ENCODE measurements at regions not wholly inside any gene's neighbourhood (a gene's known extent, or its start where the extent isn't known, plus 50 kb on each side); places are given as distances from the start of the nearest gene placed in this dataset.

GRCh38 chr4:11166606-11167005 is 262.1 kb downstream of the HS3ST1 start:
- no peaks in the 10 kb centered on the region for H3K4me1 ChIP-seq
- no peak overlapping the region for H3K4me3 ChIP-seq
- H3K27ac ChIP-seq: no peak overlapping the region
- H3K27me3 ChIP-seq: no peaks in the 10 kb centered on the region
- no peaks in the 10 kb centered on the region for H3K9me3 ChIP-seq
- no peak for TF ChIP-seq EP300 (IDR thresholded peaks at IDR 0.05; ENCODE audit: low read depth)
- no peak for TF ChIP-seq POLR2A (IDR thresholded peaks at IDR 0.05)
- no peak for TF ChIP-seq POLR2AphosphoS5 (IDR thresholded peaks at IDR 0.05)
- TF ChIP-seq CTCF (IDR thresholded peaks at IDR 0.05): no peak
- intact Hi-C loops (cut with DNase I; ENCODE audit: low total_unique reads) (no loop called here), in situ Hi-C loops (cut with MboI; ENCODE audit: low pct_ligation_motif_present in 1 of 4, low pct_unique_long_range_greater_than_20kb in 1 of 4, low sequenced_read_pairs in 3 of 4) (loop anchor here in 1 of 4 donors (25.0 kb wide), 1 partner anchor 96 kb away; no protein-coding TSS in a partner anchor)
- DNase-seq: no peak
- H3K36me3 ChIP-seq: no peaks in the 10 kb centered on the region

- Histone ChIP-seq H3K27me3 (no peaks in the 10 kb centered on the region), H3K9me3 (no peaks in the 10 kb centered on the region), H3K4me3 (no peak overlapping the region), H3K36me3 (no peaks in the 10 kb centered on the region), H3K4me1 (no peaks in the 10 kb centered on the region), H3K27ac (no peak overlapping the region)
- 55 to 65% methylated on average over 4 of the region's 4 CpGs for WGBS, 2 donors (ENCODE audit: low coverage in 1 of 2)
- intact Hi-C loops (cut with DNase I; ENCODE audit: low total_unique reads) (no loop called here), in situ Hi-C loops (cut with MboI; ENCODE audit: low pct_ligation_motif_present in 1 of 4, low pct_unique_long_range_greater_than_20kb in 1 of 4, low sequenced_read_pairs in 3 of 4) (loop anchor here in 1 of 4 donors (25.0 kb wide), 1 partner anchor 96 kb away; no protein-coding TSS in a partner anchor)
- DNase-seq: no peak
- TF ChIP-seq POLR2A (IDR thresholded peaks at IDR 0.05): no peak
- TF ChIP-seq POLR2AphosphoS5 (IDR thresholded peaks at IDR 0.05): no peak
- no peak for TF ChIP-seq CTCF (IDR thresholded peaks at IDR 0.05)
- no peak for TF ChIP-seq EP300 (IDR thresholded peaks at IDR 0.05; ENCODE audit: low read depth)
Observed at GRCh38 chr4:11166034-11166433, 262.7 kb downstream of the HS3ST1 start.

- intact Hi-C loops (cut with DNase I; ENCODE audit: low total_unique reads) (no loop called here), in situ Hi-C loops (cut with MboI; ENCODE audit: low pct_ligation_motif_present in 1 of 4, low pct_unique_long_range_greater_than_20kb in 1 of 4, low sequenced_read_pairs in 3 of 4) (loop anchor here in 1 of 4 donors (25.0 kb wide), 1 partner anchor 97 kb away; no protein-coding TSS in a partner anchor)
- Histone ChIP-seq H3K27ac (no peak overlapping the region), H3K4me1 (no peaks in the 10 kb centered on the region), H3K4me3 (no peak overlapping the region), H3K27me3 (no peaks in the 10 kb centered on the region), H3K9me3 (no peaks in the 10 kb centered on the region), H3K36me3 (no peaks in the 10 kb centered on the region)
- DNase-seq: no peak
- 54 to 68% methylated on average over 4 to 5 of the region's 5 CpGs for WGBS, 2 donors (ENCODE audit: low coverage in 1 of 2)
- no peak for TF ChIP-seq POLR2AphosphoS5 (IDR thresholded peaks at IDR 0.05)
- no peak for TF ChIP-seq CTCF (IDR thresholded peaks at IDR 0.05)
- no peak for TF ChIP-seq EP300 (IDR thresholded peaks at IDR 0.05; ENCODE audit: low read depth)
- TF ChIP-seq POLR2A (IDR thresholded peaks at IDR 0.05): no peak
Observed at GRCh38 chr4:11165052-11165451, 263.6 kb downstream of the HS3ST1 start.

GRCh38 chr4:11160288-11160687 is 268.4 kb downstream of the HS3ST1 start:
- Histone ChIP-seq H3K27me3 (no peaks in the 10 kb centered on the region), H3K4me1 (no peaks in the 10 kb centered on the region), H3K9me3 (no peaks in the 10 kb centered on the region), H3K4me3 (no peak overlapping the region), H3K27ac (no peak overlapping the region), H3K36me3 (no peaks in the 10 kb centered on the region)
- TF ChIP-seq POLR2AphosphoS5 (IDR thresholded peaks at IDR 0.05) (no peak), EP300 (IDR thresholded peaks at IDR 0.05; ENCODE audit: low read depth) (no peak), CTCF (IDR thresholded peaks at IDR 0.05) (no peak), POLR2A (IDR thresholded peaks at IDR 0.05) (no peak)
- DNase-seq: no peak
- intact Hi-C loops (cut with DNase I; ENCODE audit: low total_unique reads): no loop called here
- in situ Hi-C loops (cut with MboI; ENCODE audit: low pct_ligation_motif_present in 1 of 4, low pct_unique_long_range_greater_than_20kb in 1 of 4, low sequenced_read_pairs in 3 of 4): loop anchor here in 1 of 4 donors (25.0 kb wide), 1 partner anchor 102 kb away; no protein-coding TSS in a partner anchor
